NCI-H510A (cell line): ENCODE measurements at regions not wholly inside any gene's neighbourhood (a gene's known extent, or its start where the extent isn't known, plus 50 kb on each side); places are given as distances from the start of the nearest gene placed in this dataset.
A peak's percentile ranks its signal among the peaks of the same experiment; 100 is the strongest.
"Not testable (repeated sequence)": the region's sequence is repeated elsewhere in the genome, so short reads cannot be mapped to it uniquely, and the experiment has no call there.

Experiments
- DNase-seq: peaks from one replicate; lab custom pipeline; 2025; lab: John Stamatoyannopoulos, UW

- no peak for DNase-seq
Observed at GRCh38 chr20:7171911-7172310, 404.4 kb downstream of the BMP2 start.

GRCh38 chr20:7174554-7174953 is 407.1 kb downstream of the BMP2 start:
- DNase-seq, result no peak

- DNase-seq, result not testable (repeated sequence)
Observed at GRCh38 chr20:7175827-7176226, 408.3 kb downstream of the BMP2 start.

- no peak for DNase-seq
Observed at GRCh38 chr20:7178004-7178403, 410.5 kb downstream of the BMP2 start.

- DNase-seq, result no peak
Observed at GRCh38 chr20:7180256-7181045, 413.0 kb downstream of the BMP2 start.

- no peak for DNase-seq
Observed at GRCh38 chr20:7189231-7189630, 421.7 kb downstream of the BMP2 start.

GRCh38 chr20:7193681-7194080 is 426.2 kb downstream of the BMP2 start:
- no peak for DNase-seq

GRCh38 chr20:7195704-7196103 is 428.2 kb downstream of the BMP2 start:
- DNase-seq, result no peak

- DNase-seq, result no peak
Observed at GRCh38 chr20:7196481-7196880, 429.0 kb downstream of the BMP2 start.

- no peak for DNase-seq
Observed at GRCh38 chr20:7199861-7200260, 432.4 kb downstream of the BMP2 start.

- no peak for DNase-seq
Observed at GRCh38 chr20:7207186-7207798, 439.8 kb downstream of the BMP2 start.

- DNase-seq, result no peak
Observed at GRCh38 chr20:7210910-7211309, 443.4 kb downstream of the BMP2 start.

- DNase-seq, result no peak
Observed at GRCh38 chr20:7214081-7214740, 446.7 kb downstream of the BMP2 start.

- no peak for DNase-seq
Observed at GRCh38 chr20:7217606-7218005, 450.1 kb downstream of the BMP2 start.

- no peak for DNase-seq
Observed at GRCh38 chr20:7220755-7221154, 453.3 kb downstream of the BMP2 start.

GRCh38 chr20:7226156-7226555 is 458.7 kb downstream of the BMP2 start:
- DNase-seq, result no peak

GRCh38 chr20:7231303-7231702 is 463.8 kb downstream of the BMP2 start:
- DNase-seq, result no peak

- DNase-seq, result no peak
Observed at GRCh38 chr20:7232796-7233195, 465.3 kb downstream of the BMP2 start.

- DNase-seq, result no peak
Observed at GRCh38 chr20:7237251-7237650, 469.8 kb downstream of the BMP2 start.

- DNase-seq, result peak; percentile 47
Observed at GRCh38 chr20:7240490-7240889, 473.0 kb downstream of the BMP2 start.

GRCh38 chr20:7248281-7249201 is 481.1 kb downstream of the BMP2 start:
- peak; percentile 24 for DNase-seq

GRCh38 chr20:7250337-7250736 is 482.9 kb downstream of the BMP2 start:
- no peak for DNase-seq
